HS-27A (cell line): ENCODE measurements at regions not wholly inside any gene's neighbourhood (a gene's known extent, or its start where the extent isn't known, plus 50 kb on each side); places are given as distances from the start of the nearest gene placed in this dataset.
"Not testable (repeated sequence)": the region's sequence is repeated elsewhere in the genome, so short reads cannot be mapped to it uniquely, and the experiment has no call there.

Experiments used
- DNase-seq: peaks from one replicate; pipeline ENCODE4 v3.0.0-alpha.2; 2012; ENCODE audit warnings: low read depth, missing footprints

GRCh38 chr2:125364192-125364983 lies 1291.6 kb upstream of the GYPC start:
- no peak for DNase-seq

- DNase-seq = no peak
Observed at GRCh38 chr2:125364984-125365265, 1291.0 kb upstream of the GYPC start.

GRCh38 chr2:125371867-125372266 lies 1284.1 kb upstream of the GYPC start:
- DNase-seq = no peak

- DNase-seq = no peak
Observed at GRCh38 chr2:125373293-125373692, 1282.7 kb upstream of the GYPC start.

GRCh38 chr2:125386074-125386473 lies 1269.9 kb upstream of the GYPC start:
- no peak for DNase-seq

GRCh38 chr2:125397535-125398251 lies 1258.3 kb upstream of the GYPC start:
- no peak for DNase-seq

- no peak for DNase-seq
Observed at GRCh38 chr2:125398738-125399524, 1257.0 kb upstream of the GYPC start.

- DNase-seq = peak; percentile 53
Observed at GRCh38 chr2:125405816-125406215, 1250.1 kb upstream of the GYPC start.

- DNase-seq = no peak
Observed at GRCh38 chr2:125408874-125409538, 1247.0 kb upstream of the GYPC start.

GRCh38 chr2:125418483-125418882 lies 1237.5 kb upstream of the GYPC start:
- no peak for DNase-seq

- not testable (repeated sequence) for DNase-seq
Observed at GRCh38 chr2:125422198-125422770, 1233.7 kb upstream of the GYPC start.

- no peak for DNase-seq
Observed at GRCh38 chr2:125424266-125424785, 1231.6 kb upstream of the GYPC start.

GRCh38 chr2:125427721-125428315 lies 1228.1 kb upstream of the GYPC start:
- DNase-seq = no peak

- no peak for DNase-seq
Observed at GRCh38 chr2:125444106-125444505, 1211.9 kb upstream of the GYPC start.

- no peak for DNase-seq
Observed at GRCh38 chr2:125445495-125445894, 1210.5 kb upstream of the GYPC start.

GRCh38 chr2:125450092-125450491 lies 1205.9 kb upstream of the GYPC start:
- no peak for DNase-seq

GRCh38 chr2:125455110-125455509 lies 1200.8 kb upstream of the GYPC start:
- no peak for DNase-seq

- no peak for DNase-seq
Observed at GRCh38 chr2:125456693-125457363, 1199.1 kb upstream of the GYPC start.

GRCh38 chr2:125471963-125472362 lies 1184.0 kb upstream of the GYPC start:
- DNase-seq = no peak

- DNase-seq = no peak
Observed at GRCh38 chr2:125479143-125479636, 1176.8 kb upstream of the GYPC start.

GRCh38 chr2:125490308-125490707 lies 1165.7 kb upstream of the GYPC start:
- no peak for DNase-seq
